Left lung (tissue), 4 donors: ENCODE measurements at regions not wholly inside any gene's neighbourhood (a gene's known extent, or its start where the extent isn't known, plus 50 kb on each side); places are given as distances from the start of the nearest gene placed in this dataset.

Source experiments
- ATAC-seq: fragments of 200-7000 bp; cut with Tn5 transposase; one replicate; pipeline ENCODE4 v1.9.1; 2020; ENCODE audit warnings: moderate library complexity
- DNase-seq, 4 donors: peaks; one replicate each; pipeline ENCODE4 v3.0.0-alpha.2; 2013 to 2020
- H3K27ac ChIP-seq, 2 donors: fragments of 200-600 bp; sonication (generic) in 1 of 2; one replicate each; pipeline versions ENCODE4 v1.5.0 to v1.8.0; 2020 to 2021
- H3K27me3 ChIP-seq, 2 donors: fragments of 200-600 bp; sonication (generic) in 1 of 2; one replicate each; pipeline versions ENCODE4 v1.5.0 to v1.8.0; 2020 to 2021
- H3K36me3 ChIP-seq, 2 donors: fragments of 200-600 bp; sonication (generic) in 1 of 2; one replicate each; pipeline versions ENCODE4 v1.5.0 to v1.8.0; 2020 to 2021
- H3K4me1 ChIP-seq, 2 donors: fragments of 200-600 bp; one replicate each; pipeline ENCODE4 v1.8.0; 2021
- H3K4me3 ChIP-seq, 2 donors: fragments of 200-600 bp; sonication (generic) in 1 of 2; one replicate each; pipeline versions ENCODE4 v1.5.0 to v1.8.0; 2020 to 2021; ENCODE audit warnings: mild to moderate bottlenecking in 1 of 2
- H3K9me3 ChIP-seq, 2 donors: fragments of 200-600 bp; sonication (generic) in 1 of 2; one replicate each; pipeline versions ENCODE4 v1.5.0 to v1.8.0; 2020 to 2021
- intact Hi-C, 2 donors: fragments of 100-400 bp; cut with DNase I; formaldehyde crosslinking; loops; one replicate each; pipeline versions ENCODE4 v1.11.2 to v1.14.2; 2022
- TF ChIP-seq, protein P1 (sequence below), 2 donors: fragments of 200-600 bp; sonication (generic) in 1 of 2; IDR thresholded peaks; one replicate each; pipeline versions ENCODE4 v1.5.0 to v1.8.0; 2021; ENCODE audit warnings: antibody characterized with exemption in 2 of 2
- donor health status: DM: no; HTN: yes; CAD: no.
- donor health status: DM: no; HTN: no; CAD: no.

DNA sequence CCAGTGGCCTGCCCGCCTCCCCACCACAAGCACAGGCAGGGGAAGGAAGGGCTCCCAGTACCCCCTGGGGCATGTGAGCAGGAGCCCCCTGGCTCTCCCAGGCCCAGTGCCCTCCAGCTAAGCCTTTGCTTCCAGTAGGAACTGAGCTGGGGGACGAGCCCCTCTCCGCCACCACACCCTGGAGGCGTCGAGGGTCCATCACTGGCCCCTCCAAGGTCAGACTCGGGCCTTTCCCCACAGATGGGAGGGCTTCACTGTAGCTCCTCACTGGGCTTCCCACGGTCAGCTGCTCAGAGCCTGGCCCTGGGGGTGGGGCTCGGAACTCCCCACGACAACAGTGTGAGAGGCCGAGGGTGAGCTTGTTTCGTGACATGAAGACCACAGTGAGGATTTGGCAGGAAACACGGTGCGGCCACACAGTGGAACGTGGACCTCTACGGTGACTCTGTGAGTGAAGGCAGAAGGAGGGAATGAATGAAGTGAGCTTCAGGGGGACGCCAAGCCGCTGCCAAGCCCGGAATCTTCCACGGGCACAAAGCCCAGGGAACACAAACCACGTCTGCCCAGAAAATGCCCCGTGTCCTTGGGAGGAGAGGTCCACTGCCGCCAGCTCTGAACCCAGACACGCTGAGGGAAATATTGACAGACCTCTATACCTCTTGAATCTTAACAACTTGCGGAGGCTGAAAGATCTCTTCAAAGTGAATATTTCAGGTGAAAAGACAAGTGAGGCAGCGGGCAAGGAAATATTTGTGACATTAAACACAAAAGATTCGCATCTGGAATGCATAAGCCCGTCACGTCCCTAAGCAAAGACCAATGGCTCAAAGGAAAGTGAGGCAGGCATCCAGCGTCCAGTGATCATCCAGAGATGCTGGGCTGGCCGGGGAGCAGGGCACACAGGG lies 144.8 kb upstream of the GPC1 start:
- intact Hi-C loops = no loop called here
- Histone ChIP-seq H3K4me3 (no peak overlapping the region), H3K27ac (no peak overlapping the region), H3K36me3 (no peaks in the 10 kb centered on the region), H3K9me3 (no peaks in the 10 kb centered on the region), H3K4me1 (no peaks in the 10 kb centered on the region), H3K27me3 (peaks cover 0 to 9% of the 10 kb centered on the region in 2 donors)
- TF ChIP-seq, protein P1, sequence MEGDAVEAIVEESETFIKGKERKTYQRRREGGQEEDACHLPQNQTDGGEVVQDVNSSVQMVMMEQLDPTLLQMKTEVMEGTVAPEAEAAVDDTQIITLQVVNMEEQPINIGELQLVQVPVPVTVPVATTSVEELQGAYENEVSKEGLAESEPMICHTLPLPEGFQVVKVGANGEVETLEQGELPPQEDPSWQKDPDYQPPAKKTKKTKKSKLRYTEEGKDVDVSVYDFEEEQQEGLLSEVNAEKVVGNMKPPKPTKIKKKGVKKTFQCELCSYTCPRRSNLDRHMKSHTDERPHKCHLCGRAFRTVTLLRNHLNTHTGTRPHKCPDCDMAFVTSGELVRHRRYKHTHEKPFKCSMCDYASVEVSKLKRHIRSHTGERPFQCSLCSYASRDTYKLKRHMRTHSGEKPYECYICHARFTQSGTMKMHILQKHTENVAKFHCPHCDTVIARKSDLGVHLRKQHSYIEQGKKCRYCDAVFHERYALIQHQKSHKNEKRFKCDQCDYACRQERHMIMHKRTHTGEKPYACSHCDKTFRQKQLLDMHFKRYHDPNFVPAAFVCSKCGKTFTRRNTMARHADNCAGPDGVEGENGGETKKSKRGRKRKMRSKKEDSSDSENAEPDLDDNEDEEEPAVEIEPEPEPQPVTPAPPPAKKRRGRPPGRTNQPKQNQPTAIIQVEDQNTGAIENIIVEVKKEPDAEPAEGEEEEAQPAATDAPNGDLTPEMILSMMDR (IDR thresholded peaks at IDR 0.05) = no peak
- DNase-seq (peak in 1 of 4 donors; percentile 43), ATAC-seq (no peak)

GRCh38 chr2:240291337-240292034 lies 144.0 kb upstream of the GPC1 start:
- Histone ChIP-seq H3K27me3 (peaks cover 0 to 9% of the 10 kb centered on the region in 2 donors), H3K27ac (no peak overlapping the region), H3K9me3 (no peaks in the 10 kb centered on the region), H3K36me3 (no peaks in the 10 kb centered on the region), H3K4me3 (no peak overlapping the region), H3K4me1 (no peaks in the 10 kb centered on the region)
- TF ChIP-seq, protein P1 (IDR thresholded peaks at IDR 0.05) = no peak
- ATAC-seq = no peak
- intact Hi-C loops = no loop called here
- peak in 1 of 4 donors; percentile 51 for DNase-seq

- H3K4me3 ChIP-seq = no peak overlapping the region
- H3K27ac ChIP-seq = no peak overlapping the region
- intact Hi-C loops = no loop called here
- ATAC-seq = no peak
- H3K9me3 ChIP-seq = no peaks in the 10 kb centered on the region
- TF ChIP-seq, protein P1 (IDR thresholded peaks at IDR 0.05) = no peak
- DNase-seq = no peak
- peaks cover 0 to 9% of the 10 kb centered on the region in 2 donors for H3K27me3 ChIP-seq
- H3K36me3 ChIP-seq = no peaks in the 10 kb centered on the region
- no peaks in the 10 kb centered on the region for H3K4me1 ChIP-seq
These were observed 143.4 kb upstream of the GPC1 start for GRCh38 chr2:240292035-240292574.

- Histone ChIP-seq H3K27me3 (peaks cover 0 to 9% of the 10 kb centered on the region in 2 donors), H3K27ac (no peak overlapping the region), H3K4me1 (no peaks in the 10 kb centered on the region), H3K36me3 (no peaks in the 10 kb centered on the region), H3K9me3 (no peaks in the 10 kb centered on the region), H3K4me3 (no peak overlapping the region)
- intact Hi-C loops = no loop called here
- TF ChIP-seq, protein P1 (IDR thresholded peaks at IDR 0.05) = no peak
- ATAC-seq = no peak
- DNase-seq = peak in 1 of 4 donors; percentile 60
These were observed 142.6 kb upstream of the GPC1 start for GRCh38 chr2:240292619-240293525.
